ENCODE measurements at regions not wholly inside any gene's neighbourhood (a gene's known extent, or its start where the extent isn't known, plus 50 kb on each side); places are given as distances from the start of the nearest gene placed in this dataset.

DNA sequence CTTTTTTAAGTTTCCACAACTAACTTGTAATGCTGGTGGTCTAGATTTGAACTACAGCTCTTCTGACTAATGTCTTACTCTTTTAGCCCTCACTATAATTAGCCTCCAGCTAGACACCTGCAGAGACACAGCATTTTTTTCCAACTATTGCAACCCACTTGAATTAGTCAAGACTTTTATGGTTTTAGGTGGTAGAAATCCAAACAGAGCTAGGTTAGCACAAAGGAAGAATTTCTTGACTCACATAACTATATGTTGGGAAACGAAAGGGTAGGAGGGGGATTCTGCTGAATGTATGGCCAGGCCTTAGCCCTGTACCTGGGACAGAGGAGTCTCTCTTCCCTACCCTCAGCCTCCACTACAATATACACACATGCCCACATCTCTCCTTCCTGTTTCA is 586.1 kb downstream of the INHBA start:
- TF ChIP-seq, protein P1, sequence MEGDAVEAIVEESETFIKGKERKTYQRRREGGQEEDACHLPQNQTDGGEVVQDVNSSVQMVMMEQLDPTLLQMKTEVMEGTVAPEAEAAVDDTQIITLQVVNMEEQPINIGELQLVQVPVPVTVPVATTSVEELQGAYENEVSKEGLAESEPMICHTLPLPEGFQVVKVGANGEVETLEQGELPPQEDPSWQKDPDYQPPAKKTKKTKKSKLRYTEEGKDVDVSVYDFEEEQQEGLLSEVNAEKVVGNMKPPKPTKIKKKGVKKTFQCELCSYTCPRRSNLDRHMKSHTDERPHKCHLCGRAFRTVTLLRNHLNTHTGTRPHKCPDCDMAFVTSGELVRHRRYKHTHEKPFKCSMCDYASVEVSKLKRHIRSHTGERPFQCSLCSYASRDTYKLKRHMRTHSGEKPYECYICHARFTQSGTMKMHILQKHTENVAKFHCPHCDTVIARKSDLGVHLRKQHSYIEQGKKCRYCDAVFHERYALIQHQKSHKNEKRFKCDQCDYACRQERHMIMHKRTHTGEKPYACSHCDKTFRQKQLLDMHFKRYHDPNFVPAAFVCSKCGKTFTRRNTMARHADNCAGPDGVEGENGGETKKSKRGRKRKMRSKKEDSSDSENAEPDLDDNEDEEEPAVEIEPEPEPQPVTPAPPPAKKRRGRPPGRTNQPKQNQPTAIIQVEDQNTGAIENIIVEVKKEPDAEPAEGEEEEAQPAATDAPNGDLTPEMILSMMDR (IDR thresholded peaks at IDR 0.05): no peak
- no peak for TF ChIP-seq POLR2A (IDR thresholded peaks at IDR 0.05)
